Endothelial cell of umbilical vein (primary cell): ENCODE measurements at regions not wholly inside any gene's neighbourhood (a gene's known extent, or its start where the extent isn't known, plus 50 kb on each side); places are given as distances from the start of the nearest gene placed in this dataset.

Experiments used
- BruUV-seq: library from RNA; stranded (reverse); fragments of 400-500 nt; replicated peaks from 2 replicates; lab custom pipeline; 2021; lab: Mats Ljungman, UMichigan
- CTCF ChIA-PET: fragments of 300-600, 350-600 bp; sonication (Branson Sonifier 250); formaldehyde crosslinking; loops from one replicate; lab custom pipeline; 2021; ENCODE audit warnings: antibody characterized with exemption, inconsistent platforms; lab: Charles Lee
- POLR2A ChIA-PET: fragments of 300-600, 350-600 bp; sonication (Branson Sonifier 250); formaldehyde crosslinking; loops from one replicate; lab custom pipeline; 2021; ENCODE audit warnings: antibody characterized with exemption, inconsistent platforms; lab: Charles Lee
- DNase-seq: peaks from one replicate; pipeline ENCODE4 v3.0.0-alpha.2; 2011; ENCODE audit warnings: low read depth, low spot score
- FAIRE-seq: peaks from 2 replicates; lab custom pipeline; 2011; peaks lifted over from hg19 to GRCh38; lab: Jason Lieb, UNC
- H2AFZ ChIP-seq: 2 replicates; pipeline ENCODE4 v1.6.0; 2012; ENCODE audit warnings: low read depth, low read length, control low read depth, inconsistent platforms
- H3K27ac ChIP-seq: 2 replicates; pipeline ENCODE4 v1.5.1; 2011; ENCODE audit warnings: low read depth, mild to moderate bottlenecking, control low read depth, low read length, moderate library complexity; ENCODE audit not compliant: insufficient read depth
- H3K27me3 ChIP-seq, 2 experiments: 2 replicates each; pipeline versions ENCODE4 v1.6.0 to v1.6.1; 2011; ENCODE audit warnings: low read length in 2 of 2, mixed read lengths in 1 of 2; ENCODE audit not compliant: control insufficient read depth in 2 of 2, insufficient read depth in 2 of 2
- H3K36me3 ChIP-seq, 2 experiments: 2 replicates in 1 of 2; 3 replicates in 1 of 2; pipeline ENCODE4 v1.5.1; 2011; ENCODE audit warnings: low read length in 2 of 2, mild to moderate bottlenecking in 1 of 2, moderate library complexity in 1 of 2; ENCODE audit not compliant: control insufficient read depth in 2 of 2, insufficient read depth in 2 of 2; ENCODE audit errors: extremely low read depth in 1 of 2
- H3K4me1 ChIP-seq: 3 replicates; pipeline ENCODE4 v1.5.1; 2011; ENCODE audit warnings: mild to moderate bottlenecking, low read length; ENCODE audit not compliant: control insufficient read depth, insufficient read depth; ENCODE audit errors: extremely low read depth
- H3K4me2 ChIP-seq: 2 replicates; pipeline ENCODE4 v1.6.1; 2011; ENCODE audit warnings: low read length, control low read depth, mixed read lengths; ENCODE audit not compliant: insufficient read depth
- H3K4me3 ChIP-seq, 3 experiments: fragments of 200-600 bp in 1 of 3; sonication (generic), shearing (Covaris generic) in 1 of 3; replicated peaks in 1 of 3; 2 replicates each; pipeline ENCODE4 v1.5.1; 2011 to 2016; ENCODE audit warnings: control low read depth in 3 of 3, low read length in 3 of 3, mild to moderate bottlenecking in 2 of 3, inconsistent platforms in 1 of 3, low read depth in 1 of 3, moderate library complexity in 1 of 3; ENCODE audit not compliant: insufficient read depth in 1 of 3
- H3K79me2 ChIP-seq: 2 replicates; pipeline ENCODE4 v1.6.0; 2012; ENCODE audit warnings: low read length, inconsistent platforms; ENCODE audit not compliant: control insufficient read depth, insufficient read depth
- H3K9ac ChIP-seq: replicated peaks from 2 replicates; pipeline ENCODE3; 2011; ENCODE audit warnings: low read length, control low read depth; ENCODE audit not compliant: insufficient read depth; ENCODE audit errors: extremely low read depth
- H3K9me1 ChIP-seq: replicated peaks from 3 replicates; pipeline ENCODE4 v1.6.0; 2011; ENCODE audit warnings: mild to moderate bottlenecking, low read length; ENCODE audit not compliant: control insufficient read depth, insufficient read depth; ENCODE audit errors: extremely low read depth
- H3K9me3 ChIP-seq: replicated peaks from 2 replicates; pipeline ENCODE4 v1.5.1; 2012; ENCODE audit warnings: low read length, inconsistent platforms; ENCODE audit not compliant: control insufficient read depth, insufficient read depth
- H4K20me1 ChIP-seq: replicated peaks from 2 replicates; pipeline ENCODE3; 2011; ENCODE audit warnings: mild to moderate bottlenecking, low read length; ENCODE audit not compliant: control insufficient read depth, insufficient read depth; ENCODE audit errors: extremely low read depth
- EZH2 ChIP-seq: IDR thresholded peaks from 2 replicates; pipeline ENCODE4 v1.6.1; 2012; ENCODE audit warnings: borderline replicate concordance, low read depth, mild to moderate bottlenecking, moderate library complexity, low read length, inconsistent platforms; ENCODE audit not compliant: severe bottlenecking
- FOS ChIP-seq: IDR thresholded peaks from 2 replicates; pipeline ENCODE4 v1.6.1; 2011; ENCODE audit warnings: mild to moderate bottlenecking, low read length, moderate library complexity, borderline replicate concordance; ENCODE audit not compliant: insufficient read depth
- GATA2 ChIP-seq: IDR thresholded peaks from 2 replicates; pipeline ENCODE4 v1.7.0; 2011; ENCODE audit warnings: low read depth, mild to moderate bottlenecking, moderate library complexity, mixed read lengths, low read length; ENCODE audit not compliant: insufficient read length, insufficient read depth
- JUN ChIP-seq: IDR thresholded peaks from 2 replicates; pipeline ENCODE4 v1.6.1; 2011; ENCODE audit warnings: borderline replicate concordance, low read depth; ENCODE audit not compliant: insufficient read length, insufficient read depth
- MYC ChIP-seq: IDR thresholded peaks from one replicate; pipeline ENCODE4 v1.6.1; 2011; ENCODE audit warnings: mild to moderate bottlenecking, low read depth, low read length
- POLR2A ChIP-seq: IDR thresholded peaks from 2 replicates; pipeline ENCODE4 v1.6.1; 2012; ENCODE audit warnings: low read depth, mild to moderate bottlenecking, control low read depth, low read length
- POLR2AphosphoS5 ChIP-seq: IDR thresholded peaks from 2 replicates; pipeline ENCODE4 v1.6.1; 2012; ENCODE audit warnings: low read depth, mild to moderate bottlenecking, control low read depth, low read length, moderate library complexity; ENCODE audit not compliant: insufficient read depth
- dilution Hi-C: fragments of 300-500 bp; cut with MboI; formaldehyde crosslinking; loops from one replicate; pipeline ENCODE4 v1.15.0; 2019; ENCODE audit warnings: low sequenced_read_pairs; ENCODE audit not compliant: extremely low pct_ligation_motif_present
- intact Hi-C: fragments of 100-400 bp; cut with micrococcal nuclease; formaldehyde crosslinking; loops from one replicate; pipeline ENCODE4 v1.10.0; 2022
- TF ChIP-seq, protein P1 (sequence below), 2 donors: IDR thresholded peaks; 1 replicate in 1 of 2; 2 replicates in 1 of 2; pipeline ENCODE4 v1.5.1; 2011; ENCODE audit warnings: low read length in 2 of 2, mild to moderate bottlenecking in 2 of 2, moderate library complexity in 2 of 2, control low read depth in 1 of 2, inconsistent platforms in 1 of 2, low read depth in 1 of 2; ENCODE audit not compliant: insufficient read depth in 1 of 2; ENCODE audit errors: extremely low read depth in 1 of 2
- TF ChIP-seq, protein P2 (sequence below): IDR thresholded peaks from 2 replicates; pipeline ENCODE4 v1.6.1; 2011; ENCODE audit not compliant: insufficient read depth, insufficient read length

DNA sequence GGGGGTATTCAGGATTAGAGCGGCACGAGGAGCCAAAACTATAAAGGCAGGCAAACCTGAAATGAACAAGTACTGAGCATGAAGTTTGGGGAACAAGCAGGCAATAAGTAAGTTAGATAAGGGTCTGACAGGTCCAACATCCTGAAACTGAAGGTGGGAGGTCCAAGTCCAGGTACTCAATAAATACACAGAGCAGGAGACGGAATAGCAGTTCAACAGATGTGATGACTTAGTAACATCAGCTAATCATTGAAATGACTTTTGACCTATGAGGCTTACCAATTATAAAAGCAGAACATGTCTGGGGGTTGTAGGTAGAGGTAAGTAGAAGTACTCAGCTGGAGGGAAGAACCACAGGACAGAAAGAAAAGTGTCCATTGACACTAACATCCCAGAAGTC lies 132.8 kb upstream of the PDZRN3 start:
- no peak overlapping the region for H3K4me2 ChIP-seq
- no peak for DNase-seq
- dilution Hi-C loops: no loop called here
- intact Hi-C loops: no loop called here
- no peaks in the 10 kb centered on the region for H3K36me3 ChIP-seq
- TF ChIP-seq EZH2 (no peak), GATA2 (no peak), JUN (no peak), POLR2AphosphoS5 (no peak), MYC (no peak), POLR2A (no peak), FOS (no peak)
- TF ChIP-seq, protein P1, sequence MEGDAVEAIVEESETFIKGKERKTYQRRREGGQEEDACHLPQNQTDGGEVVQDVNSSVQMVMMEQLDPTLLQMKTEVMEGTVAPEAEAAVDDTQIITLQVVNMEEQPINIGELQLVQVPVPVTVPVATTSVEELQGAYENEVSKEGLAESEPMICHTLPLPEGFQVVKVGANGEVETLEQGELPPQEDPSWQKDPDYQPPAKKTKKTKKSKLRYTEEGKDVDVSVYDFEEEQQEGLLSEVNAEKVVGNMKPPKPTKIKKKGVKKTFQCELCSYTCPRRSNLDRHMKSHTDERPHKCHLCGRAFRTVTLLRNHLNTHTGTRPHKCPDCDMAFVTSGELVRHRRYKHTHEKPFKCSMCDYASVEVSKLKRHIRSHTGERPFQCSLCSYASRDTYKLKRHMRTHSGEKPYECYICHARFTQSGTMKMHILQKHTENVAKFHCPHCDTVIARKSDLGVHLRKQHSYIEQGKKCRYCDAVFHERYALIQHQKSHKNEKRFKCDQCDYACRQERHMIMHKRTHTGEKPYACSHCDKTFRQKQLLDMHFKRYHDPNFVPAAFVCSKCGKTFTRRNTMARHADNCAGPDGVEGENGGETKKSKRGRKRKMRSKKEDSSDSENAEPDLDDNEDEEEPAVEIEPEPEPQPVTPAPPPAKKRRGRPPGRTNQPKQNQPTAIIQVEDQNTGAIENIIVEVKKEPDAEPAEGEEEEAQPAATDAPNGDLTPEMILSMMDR (IDR thresholded peaks at IDR 0.05; ENCODE audit: extremely low read depth in 1 of 2, insufficient read depth in 1 of 2, low read depth in 1 of 2, low read length in 2 of 2): no peak
- TF ChIP-seq, protein P2, sequence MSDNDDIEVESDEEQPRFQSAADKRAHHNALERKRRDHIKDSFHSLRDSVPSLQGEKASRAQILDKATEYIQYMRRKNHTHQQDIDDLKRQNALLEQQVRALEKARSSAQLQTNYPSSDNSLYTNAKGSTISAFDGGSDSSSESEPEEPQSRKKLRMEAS: no peak
- no peaks in the 10 kb centered on the region for H4K20me1 ChIP-seq
- BruUV-seq: no TSS peak
- H3K9ac ChIP-seq: no peak overlapping the region
- no peaks in the 10 kb centered on the region for H3K9me1 ChIP-seq
- H3K4me1 ChIP-seq: no peaks in the 10 kb centered on the region
- ChIA-PET CTCF (no interaction called here), POLR2A (no interaction called here)
- no peak overlapping the region for H3K27ac ChIP-seq
- no peaks in the 10 kb centered on the region for H3K9me3 ChIP-seq
- no peak for FAIRE-seq
- H2AFZ ChIP-seq: no peak overlapping the region
- H3K79me2 ChIP-seq: no peaks in the 10 kb centered on the region
- H3K4me3 ChIP-seq: no peak overlapping the region
- no peaks in the 10 kb centered on the region for H3K27me3 ChIP-seq
